HG03354 (cell line): ENCODE measurements at regions not wholly inside any gene's neighbourhood (a gene's known extent, or its start where the extent isn't known, plus 50 kb on each side); places are given as distances from the start of the nearest gene placed in this dataset.
A peak's percentile ranks its signal among the peaks of the same experiment; 100 is the strongest.

Source experiments
- ATAC-seq: cut with Tn5 transposase; IDR thresholded peaks from one replicate; pipeline ENCODE4 v1.9.1; 2021; ENCODE audit warnings: mild to moderate bottlenecking; ENCODE audit not compliant: unreplicated experiment, poor library complexity, severe bottlenecking

DNA sequence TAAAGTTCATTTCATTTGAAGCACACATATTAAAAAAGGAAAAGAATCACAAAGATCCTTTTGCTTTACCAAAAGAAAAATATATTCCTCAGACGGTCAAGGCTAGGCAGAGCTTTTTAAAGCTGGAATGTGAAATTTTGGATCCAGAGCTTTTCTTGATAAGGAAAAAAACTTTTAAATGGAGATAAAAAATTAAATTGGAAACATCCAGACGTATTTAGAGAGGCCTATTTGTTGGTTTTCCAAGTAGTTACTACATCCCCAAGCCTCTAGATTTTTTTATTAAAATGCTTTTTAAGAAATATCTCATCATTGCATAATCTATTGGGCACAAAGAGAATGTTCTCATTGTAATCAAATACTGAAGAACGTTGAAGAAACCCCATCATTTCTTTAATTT, 385.7 kb upstream of the CITED2 start:
- ATAC-seq = no peak

DNA sequence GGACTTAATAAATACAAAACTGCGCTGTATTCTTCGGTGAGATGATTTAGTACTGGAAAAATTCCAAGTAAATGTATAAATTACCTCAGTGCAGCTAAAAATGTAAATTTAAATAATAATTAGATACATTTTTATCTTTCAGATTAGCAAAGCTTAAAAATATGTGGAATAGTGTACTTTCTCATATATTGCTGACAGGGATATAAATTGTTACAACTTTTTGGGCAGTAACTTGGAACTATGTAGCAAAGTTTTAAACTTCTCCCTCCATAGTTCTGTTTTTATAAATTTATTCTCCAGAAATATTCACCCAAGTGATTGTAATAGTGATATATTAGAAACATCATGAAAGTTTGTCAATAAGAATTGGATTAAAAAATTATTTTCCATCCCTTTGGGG, 384.6 kb upstream of the CITED2 start:
- ATAC-seq = no peak

DNA sequence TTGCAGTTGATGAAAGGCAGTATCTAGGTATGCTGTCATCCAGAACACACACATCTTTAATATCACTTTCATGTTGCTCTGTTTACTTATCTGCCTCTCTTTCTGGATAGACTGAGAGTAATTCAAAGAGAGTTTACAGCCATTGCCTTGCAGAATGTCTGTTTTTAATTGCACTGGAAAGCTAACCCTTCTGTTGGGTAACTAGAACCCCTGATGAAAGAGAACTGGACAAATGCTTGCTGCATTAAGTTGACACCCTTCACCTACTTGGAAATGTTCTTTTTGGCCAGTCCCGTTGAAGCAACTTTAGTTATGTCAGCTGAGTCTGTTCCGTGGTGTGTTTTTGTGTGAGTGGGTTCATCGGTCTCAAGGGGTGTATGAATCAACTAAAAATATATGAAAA, 383.8 kb upstream of the CITED2 start:
- no peak for ATAC-seq

DNA sequence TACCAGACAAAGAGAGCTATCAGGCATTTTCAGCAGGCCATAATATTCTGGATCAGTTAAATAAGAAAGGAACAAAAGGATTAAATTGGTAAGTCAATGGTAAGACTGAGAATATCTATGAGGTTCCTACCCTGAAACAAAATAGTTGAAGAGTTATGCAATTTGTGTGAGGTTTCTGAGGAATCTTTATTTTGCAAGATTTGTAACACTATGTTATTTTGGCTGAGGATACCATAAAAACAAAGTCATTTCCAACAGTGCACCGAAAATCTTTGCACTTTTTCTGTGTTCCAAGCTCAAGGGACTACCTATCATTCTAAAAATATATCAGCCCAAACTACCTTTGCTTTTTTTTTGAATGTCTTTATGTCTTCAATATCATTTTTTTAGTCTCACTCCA, 383.3 kb upstream of the CITED2 start:
- ATAC-seq = no peak

DNA sequence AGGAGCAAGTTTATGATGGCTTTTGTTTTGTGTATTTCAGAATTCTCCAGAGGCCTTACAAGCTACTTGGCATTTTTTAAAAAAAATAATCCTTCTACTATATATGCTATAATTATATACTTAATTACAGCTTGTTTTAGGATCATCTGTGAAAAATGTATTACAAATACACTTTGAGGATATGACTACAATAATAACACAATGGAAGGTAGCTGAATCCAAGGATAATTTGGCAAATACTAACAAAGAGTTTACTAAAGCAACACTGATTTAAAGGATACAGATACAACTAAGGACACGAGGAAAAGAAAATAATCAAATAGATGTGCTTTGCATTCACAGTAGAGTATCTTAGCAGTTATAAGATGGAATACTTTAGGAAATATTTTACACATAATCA, 381.9 kb upstream of the CITED2 start:
- no peak for ATAC-seq

DNA sequence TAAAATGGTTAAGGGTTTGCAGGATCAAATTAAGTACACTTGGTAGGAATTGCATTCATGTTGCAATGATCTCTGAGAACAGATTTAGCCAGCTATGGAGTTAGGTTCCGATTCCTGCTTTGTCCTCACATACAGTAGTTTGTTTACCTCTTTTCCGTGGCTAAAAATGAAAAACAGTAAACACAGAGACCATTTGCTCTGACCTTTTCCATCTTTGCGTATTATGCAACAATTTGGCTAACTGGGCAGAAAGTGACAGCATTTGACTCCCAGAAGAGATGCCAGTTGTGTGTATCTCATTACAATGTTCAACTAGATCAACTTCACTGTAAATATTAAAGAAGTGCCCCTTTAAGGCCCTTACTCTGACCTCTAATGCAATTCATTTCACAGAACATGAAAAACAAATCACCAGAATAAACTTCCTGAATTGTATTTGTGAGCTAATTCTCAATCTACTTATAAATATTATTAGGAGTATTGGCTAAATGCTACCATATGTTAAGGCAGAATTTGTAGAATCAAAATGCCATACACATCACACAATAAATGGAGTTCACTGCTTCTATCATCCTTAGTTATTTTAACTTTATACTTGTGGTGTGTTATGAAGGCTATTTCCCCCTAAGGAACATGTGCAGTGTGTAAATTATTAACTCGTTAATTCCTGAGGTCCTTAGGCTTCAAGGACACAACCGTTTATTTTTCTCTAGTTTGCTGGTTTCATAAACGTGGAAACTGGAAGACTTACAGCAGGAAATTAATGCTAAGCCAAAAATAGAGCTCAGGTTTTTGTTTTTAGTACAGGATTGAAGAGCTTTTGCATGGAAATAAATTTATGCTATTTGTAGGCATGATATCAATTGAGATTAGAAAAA, 380.7 kb upstream of the CITED2 start:
- ATAC-seq = no peak

DNA sequence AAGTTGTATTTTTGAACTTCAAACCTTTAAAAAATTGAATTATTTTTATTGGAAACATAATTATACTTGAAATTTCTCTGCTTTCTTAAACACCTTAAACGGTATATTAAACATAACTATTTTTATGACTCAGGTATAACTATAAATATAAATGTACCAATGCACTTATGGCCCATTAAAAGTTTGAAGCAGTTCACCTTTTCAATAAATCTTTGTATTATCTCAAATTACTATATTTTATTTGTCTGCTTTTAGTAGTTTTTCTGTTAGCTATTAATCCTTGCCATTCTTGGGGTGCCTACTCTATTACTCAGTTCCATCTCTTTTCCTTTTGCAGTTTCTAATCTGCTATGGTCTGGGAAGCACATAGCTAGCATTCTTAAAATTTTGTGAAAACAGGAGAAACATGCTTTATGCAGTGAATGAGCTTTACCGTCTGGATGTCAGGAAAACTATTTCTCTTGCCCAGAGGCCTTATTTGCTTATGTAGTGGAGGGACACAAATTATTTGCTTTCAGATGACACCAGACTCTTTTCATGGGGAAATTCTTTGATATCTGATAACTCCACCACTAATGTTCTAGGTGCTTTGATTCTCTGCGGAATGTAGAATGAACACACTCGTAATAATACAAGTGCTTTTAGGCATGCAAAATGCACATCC, 378.9 kb upstream of the CITED2 start:
- ATAC-seq = no peak

DNA sequence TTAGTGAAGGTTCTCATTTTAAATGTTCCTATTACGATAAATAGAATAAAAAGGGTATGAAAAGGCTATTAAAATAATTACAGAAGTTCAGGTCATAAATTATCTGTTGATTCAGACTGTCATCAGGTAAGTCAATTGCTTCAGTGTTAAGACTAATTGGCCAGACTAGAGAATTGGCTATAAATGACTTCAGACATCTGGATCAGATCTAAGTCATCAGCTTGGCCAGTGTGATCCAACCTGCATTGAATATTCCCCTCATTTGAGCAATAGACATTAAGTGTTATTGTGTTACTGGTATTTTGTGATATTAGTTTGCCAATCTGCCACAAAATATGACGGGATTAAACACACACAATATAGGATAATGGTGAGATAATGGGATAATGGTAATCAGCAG, 377.6 kb upstream of the CITED2 start:
- ATAC-seq = no peak

DNA sequence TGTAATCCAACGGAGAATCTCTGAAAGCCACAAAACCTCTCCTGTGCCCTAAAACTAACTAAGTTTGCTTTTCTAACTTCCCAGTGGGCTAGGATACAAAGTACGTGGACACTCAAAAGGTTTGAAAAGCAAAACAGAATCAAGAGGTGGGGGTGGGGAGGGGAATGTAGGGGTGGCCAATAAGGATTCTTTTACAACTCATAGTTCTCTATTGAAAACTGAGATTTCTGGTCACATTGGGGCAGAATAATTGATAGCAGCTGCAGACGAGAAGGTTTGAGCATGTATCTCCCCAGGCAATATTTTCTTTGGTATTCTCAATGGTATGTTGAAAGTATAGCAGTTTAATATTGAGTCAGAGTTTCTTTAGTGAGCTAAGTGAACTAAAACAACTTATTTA, 376.7 kb upstream of the CITED2 start:
- no peak for ATAC-seq

DNA sequence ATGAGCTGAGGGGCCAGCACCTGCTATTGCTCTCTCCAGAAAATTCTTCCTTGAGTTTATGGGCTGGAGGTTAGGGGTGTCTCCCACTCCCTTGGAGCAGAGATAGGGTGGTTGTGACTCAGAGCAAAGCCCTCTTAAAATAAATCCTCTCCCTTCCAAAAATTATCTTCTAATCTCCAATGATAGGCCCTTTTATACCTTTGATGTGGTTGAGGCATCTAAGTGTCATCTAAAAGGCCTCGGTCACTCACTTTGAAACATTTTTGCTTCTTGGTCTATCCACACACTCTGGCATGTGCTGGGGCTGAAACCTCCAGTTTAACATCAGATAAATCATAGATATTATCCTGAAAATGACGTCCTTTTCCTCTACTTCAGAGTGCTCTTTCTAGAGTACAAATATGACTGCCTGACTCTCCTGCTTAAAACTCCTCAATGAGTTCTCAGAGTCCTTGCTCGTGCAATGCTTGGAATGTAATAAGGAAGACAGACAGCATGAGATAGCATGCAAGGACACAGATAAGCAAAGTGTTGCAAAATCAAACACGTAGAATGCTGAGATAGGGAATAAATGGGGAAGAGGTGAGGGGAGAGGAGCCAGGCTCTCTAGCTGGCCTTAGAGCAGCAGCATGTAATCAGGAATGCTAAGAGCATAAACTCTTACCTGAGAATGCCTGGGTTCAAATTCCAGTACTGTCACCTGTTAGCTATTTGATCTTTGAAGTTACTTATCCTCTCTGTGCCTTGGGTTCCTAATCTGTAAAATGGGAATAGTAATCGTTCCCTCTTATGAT, 374.1 kb upstream of the CITED2 start:
- no peak for ATAC-seq

DNA sequence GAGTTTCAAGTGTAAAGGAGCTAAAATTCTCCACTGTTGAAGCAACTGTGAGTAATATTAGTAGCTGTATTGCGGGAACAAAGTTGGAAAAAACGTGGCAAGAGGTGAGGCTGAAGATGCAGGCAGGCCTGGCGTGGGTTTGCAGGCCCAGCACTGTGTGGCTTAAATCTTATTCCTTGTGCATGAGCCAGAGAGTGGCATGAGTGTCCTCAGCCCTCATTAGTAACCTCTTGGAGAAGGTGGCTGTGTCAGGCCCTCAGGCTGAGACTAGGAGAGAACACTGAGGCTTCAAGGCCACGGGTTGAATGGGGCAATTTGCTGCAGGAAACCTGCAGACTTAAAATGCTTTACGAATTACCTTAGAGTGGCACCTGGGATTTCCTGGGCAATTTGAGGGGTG, 372.7 kb upstream of the CITED2 start:
- ATAC-seq = no peak

DNA sequence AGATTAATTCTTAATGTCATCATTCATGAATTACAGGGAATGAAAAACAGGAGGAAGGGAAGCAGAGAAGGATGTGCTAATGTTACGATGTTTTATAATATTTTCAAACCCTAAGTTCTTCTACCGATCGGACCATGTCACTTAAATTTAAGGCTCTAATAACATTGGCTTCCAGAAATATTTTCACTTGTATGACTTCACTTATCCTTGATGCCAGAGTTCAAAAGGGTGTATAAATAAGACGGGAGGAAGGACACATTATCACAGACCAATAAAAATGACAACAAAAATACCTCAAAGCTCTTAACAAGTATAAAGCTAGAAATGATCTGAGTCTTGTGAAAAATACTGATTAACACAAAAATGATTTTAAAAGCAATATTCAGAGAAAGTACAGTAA, 370.4 kb upstream of the CITED2 start:
- ATAC-seq = no peak

DNA sequence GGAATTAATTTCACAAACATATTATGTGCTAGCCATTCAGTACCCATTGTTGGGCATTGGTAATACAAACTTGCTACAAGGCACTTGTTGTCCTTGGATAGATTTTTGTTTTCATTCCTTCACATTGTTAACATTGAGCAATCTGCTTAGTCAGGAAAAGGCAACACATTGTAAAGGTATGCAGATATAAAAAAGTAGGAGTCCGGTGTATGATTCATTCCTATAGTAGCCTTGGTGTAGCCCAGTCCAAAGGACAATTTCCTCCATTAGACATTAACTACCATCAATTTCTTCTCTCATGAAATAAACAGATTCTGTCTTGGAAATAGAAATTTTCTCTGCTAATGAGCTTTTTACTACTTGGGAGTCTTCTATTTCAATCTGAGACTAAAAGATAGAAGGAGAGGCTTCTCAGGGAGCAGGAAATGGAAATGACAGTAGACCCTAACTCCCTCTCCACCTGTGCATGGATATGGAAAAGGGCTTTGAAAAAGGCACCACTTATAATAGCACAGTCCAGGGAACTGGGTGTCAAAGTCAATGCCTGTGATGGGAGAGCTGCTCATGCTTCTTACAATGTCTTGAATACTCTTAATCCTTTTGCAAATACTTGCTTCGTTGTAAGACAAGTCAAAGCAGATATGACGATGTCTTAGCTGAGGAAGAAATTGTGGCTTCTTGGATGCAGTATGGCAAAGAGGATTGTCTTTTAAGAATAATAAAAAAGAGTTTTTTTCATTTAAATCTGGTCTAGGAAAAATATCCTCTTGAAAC, 369.4 kb upstream of the CITED2 start:
- no peak for ATAC-seq

DNA sequence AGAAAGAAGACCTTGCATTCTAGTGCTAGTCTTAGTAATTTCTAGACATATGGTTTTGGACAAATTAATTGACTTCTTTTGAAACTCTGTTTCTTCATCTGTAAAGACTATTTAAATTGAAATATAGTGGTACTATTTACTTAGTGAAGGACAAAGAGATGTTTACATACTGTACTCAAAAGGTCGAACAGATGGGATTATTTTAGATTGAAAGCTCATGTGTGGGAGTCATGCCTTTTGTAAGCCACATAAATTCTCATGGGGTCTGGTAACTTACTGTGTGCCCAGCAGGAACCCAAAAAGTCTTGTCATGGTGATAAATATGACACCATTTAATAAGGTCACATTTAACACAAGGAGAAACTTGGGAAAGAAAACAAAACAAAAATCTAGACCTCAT, 368.2 kb upstream of the CITED2 start:
- no peak for ATAC-seq

DNA sequence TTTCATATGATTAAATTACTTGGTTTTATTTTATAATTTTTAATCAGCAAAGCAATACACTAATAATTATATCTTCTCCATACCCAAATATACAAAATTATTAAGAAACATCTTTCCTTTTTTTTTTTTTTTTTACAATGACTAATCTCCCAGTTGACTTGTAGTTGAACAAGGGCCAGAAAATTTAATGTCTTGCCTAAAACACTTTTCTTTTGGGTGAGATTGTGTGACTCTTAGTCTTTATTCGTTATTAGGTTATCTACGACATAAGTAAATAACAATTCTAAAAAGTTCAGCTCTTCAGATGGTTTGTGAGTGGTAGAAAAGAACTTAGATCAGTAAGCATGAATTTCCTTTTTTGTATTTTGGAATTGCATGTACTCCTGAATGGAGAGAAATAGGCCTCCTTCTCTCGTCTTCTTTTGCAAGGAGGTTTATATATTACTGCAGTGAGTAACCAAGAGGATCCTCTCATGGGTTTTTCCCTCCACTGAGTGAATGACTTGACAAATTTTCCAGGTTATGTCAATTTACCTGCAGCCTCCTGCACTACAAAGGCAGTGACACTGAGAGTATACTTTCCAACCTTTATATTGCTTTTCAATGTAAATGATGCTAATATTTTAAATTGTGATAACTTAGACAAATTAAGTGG, 364.5 kb upstream of the CITED2 start:
- ATAC-seq = no peak

DNA sequence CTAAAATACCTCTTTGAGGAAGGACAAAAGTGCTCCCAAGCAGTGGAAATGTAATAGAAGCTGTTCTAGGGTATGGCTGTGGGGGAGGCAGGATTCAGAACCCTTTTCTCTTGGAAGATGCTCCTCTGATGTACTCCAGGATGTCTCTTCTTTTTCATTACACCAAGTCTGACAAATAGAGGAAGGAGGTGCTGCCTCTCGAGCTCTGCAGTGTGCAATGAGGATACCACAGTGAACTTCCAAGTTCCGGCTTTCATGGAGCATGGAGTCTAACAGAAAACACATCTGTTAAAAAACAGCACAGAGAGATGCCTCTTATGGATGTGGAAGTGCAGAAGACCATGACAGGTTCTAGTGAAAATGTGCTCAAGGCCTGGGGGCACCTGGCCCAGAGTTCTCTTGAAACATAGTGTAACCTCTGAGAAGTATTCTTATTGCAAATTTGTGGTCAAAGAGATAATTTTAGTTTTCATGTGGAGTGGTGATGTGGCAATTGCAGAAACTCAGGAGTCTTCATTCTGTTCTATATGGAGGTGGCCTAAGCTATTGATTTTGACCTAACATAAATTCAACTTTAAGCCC, 362.0 kb upstream of the CITED2 start:
- peak; percentile 86 for ATAC-seq

DNA sequence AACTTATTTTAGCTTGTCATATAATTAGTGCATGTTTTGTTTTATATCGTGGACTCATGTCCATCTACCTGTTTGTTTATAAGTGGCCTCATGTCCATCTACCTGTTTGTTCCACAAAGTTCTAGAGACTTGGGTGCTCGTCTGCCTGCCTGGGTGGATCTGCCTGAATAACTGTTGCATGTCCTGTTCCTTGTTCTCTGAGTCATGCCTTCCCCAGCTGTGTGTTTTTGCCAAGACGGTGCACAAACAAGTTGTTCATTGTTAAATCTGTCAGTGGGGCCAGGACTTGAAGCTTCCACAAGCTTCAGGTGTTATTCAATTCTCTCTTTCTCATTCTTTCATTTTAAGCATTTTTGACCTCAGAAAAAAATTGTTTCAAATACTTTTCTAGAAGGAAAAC, 358.0 kb upstream of the CITED2 start:
- ATAC-seq = no peak

DNA sequence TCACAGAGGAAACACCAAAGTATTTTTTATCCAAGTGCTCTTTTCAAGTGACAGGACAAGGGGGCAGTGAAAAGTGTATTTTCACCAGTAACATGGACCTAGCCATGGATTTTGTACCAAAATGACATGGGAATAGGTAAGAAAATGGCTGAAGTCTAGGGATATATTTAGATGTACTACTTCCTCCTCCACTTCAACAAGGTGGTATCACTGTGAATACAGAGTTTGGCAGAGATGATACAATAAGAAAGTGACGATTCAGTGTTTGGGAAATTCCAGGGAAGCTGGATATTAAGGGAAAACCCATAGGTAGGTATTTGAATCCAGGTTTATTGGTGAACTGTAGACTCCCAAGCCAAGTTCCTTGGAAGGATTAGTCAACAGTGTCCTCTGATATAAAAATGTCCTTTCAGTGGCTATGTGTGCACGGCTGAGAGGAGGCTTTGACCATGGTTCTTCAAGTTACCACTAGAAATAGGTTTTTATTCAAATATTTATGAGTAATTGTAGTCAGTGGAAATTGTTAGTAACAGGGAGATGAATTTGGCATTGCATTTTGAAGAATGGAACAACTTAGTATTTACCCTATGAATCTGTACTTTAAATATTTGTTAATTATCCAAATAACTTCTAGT, 356.0 kb upstream of the CITED2 start:
- ATAC-seq = no peak
